Fibroblast of skin of scalp (primary cell): ENCODE measurements at regions not wholly inside any gene's neighbourhood (a gene's known extent, or its start where the extent isn't known, plus 50 kb on each side); places are given as distances from the start of the nearest gene placed in this dataset.
A peak's percentile ranks its signal among the peaks of the same experiment; 100 is the strongest.

Experiments used
- DNase-seq: peaks from one replicate; pipeline ENCODE4 v3.0.0-alpha.2; 2013

- peak; percentile 24 for DNase-seq
These were observed 294.7 kb downstream of the C7orf25 start for GRCh38 chr7:42617071-42617765.

DNA sequence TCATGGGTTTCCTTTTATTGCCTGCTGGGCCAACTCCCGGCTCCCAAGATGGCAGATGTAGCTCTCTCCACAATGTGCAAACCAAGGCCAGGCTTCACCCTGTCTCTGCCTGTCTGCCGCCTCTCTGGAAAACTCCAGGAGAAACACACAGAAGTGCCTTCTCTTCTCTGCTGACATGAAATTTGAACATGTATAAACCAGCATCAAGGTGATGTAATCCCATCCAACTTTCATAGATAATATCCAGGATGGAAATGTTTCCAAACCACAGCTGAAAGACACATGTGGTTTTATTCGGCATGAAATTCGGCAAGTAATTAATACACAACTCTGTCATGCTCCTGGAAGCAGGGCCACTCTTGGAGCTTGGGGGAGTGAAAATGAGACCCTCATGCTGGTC is 297.2 kb downstream of the C7orf25 start:
- no peak for DNase-seq

DNA sequence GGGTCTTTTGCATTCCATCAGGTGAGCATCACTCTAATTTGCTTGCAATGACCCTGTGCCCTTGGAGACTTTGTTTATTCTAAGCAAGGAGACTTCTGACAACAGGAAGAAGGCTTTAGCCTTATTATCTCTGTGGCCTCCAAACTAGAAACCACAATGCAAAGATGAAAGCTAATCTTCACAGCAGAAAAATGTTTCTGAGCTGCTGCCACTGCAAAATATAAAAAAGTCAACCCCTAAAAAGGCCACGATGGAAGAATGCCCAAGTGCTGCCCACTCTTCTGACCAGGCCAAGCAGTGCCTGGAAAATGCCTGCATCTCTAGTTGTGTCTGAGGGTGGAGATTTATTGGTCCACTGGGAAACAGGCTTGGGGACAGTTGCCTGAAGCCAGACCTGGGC is 299.9 kb downstream of the C7orf25 start:
- no peak for DNase-seq

- DNase-seq, result no peak
These were observed 300.5 kb downstream of the C7orf25 start for GRCh38 chr7:42611289-42611928.

GRCh38 chr7:42606193-42606905 is 305.5 kb downstream of the C7orf25 start:
- peak; percentile 30 for DNase-seq

DNA sequence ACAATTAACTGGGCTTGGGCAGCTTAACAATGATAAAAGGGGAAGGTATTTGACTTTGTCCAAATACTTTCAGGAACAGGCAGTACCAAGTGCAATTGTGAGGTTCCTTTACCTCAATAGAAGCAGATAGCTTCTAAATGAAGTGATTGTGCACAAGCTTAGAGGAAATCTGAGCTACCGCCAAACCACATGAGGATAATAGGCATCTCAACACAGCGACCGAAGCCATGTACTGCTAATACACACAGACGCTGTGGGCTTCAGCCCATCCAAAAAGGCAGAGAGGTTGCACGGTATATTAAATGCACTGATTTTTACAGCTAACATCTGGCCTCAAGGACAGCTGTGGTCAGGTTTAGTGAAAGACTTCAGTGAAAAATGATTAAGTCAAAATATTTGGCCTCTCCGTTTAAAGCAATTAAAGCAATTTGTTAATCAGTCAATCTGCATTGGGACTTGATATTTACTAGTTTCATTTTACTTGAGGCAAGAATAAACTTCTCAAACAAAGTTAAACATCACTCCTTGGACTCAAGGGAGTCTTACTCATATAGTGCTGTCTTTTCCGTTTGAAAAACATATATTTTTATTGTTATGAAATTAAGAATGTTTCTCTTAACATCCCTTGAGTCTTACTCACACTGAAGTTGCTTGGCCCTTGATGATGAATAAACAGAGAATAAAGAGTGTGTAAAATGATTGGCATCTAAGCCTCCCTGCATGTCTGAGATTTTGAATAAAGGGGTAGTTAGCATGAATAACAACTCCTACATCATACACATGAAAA is 306.3 kb downstream of the C7orf25 start:
- DNase-seq, result peak; percentile 66

DNA sequence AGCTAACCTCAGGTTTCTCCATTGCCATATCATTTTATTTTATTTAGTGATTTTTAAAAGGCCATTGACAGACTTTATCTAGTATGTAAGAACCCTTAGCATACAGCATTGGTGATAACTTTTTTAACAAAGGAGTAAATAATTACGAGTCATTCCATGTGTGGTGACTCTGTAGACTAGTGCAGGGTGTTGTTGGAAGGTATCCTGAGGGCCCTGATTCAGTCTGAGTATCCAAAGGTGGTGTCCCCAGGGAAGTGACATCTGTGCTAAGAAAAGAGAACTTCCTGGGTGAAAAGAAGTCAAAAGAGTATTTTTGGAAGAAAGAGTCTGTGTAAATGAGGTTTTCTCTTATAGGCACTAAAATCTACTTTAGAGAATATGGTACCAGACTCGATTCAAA is 308.4 kb downstream of the C7orf25 start:
- no peak for DNase-seq

DNA sequence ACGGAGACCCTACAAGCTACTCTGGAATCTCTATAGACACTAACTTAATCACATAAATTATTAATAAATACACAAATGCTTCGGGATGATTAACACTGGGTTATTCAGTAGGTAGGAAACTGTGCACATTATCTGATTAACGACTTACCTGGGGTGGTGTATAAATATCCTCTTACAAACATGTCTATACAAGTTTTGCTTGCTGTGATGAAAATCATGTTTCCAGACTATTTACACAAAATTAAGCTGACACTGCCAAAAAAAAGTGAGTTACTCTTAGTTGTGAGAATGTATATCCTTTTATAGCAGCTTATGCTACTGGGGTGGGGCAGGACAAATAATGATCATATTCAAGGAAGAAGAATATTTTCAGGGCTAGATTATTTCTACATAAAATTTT is 314.6 kb downstream of the C7orf25 start:
- no peak for DNase-seq

DNA sequence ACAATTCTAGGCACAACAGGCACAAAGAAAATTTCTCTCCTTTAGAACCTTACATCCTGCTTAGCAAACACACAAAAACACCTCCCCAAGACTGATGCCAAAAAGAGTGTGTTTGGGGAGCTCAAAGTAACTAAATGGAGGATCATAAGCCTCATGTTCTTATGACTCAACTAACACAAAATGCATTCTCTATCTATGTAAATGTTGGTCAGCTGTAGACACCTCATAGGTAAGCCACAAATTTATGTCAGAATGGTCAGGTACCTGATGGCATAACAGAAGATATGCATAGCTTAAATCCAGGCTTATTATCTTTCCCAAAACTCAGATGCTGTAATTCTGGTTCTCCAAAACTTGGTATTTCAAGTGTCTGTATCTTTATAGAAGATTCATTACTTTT is 315.1 kb downstream of the C7orf25 start:
- DNase-seq, result no peak

DNA sequence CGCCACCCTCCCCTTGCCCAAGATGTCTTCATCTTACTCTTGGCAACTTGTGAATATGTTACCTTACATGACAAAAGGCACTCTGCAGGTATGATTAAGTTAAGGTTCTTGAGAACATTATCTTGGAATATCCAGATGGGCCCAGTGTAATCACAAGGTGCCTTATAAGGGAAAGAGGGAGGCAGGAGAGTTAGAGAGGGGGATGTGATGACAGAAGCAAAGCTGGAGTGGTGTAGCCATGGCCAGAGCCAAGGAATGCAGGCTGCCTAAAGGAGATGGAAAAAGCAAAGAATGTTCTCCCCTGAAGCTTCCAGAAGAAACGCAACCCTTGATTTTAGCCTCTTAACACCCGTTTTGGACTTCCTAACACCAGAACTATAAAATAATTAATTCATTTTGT is 318.0 kb downstream of the C7orf25 start:
- DNase-seq, result no peak

GRCh38 chr7:42590771-42591310 is 321.0 kb downstream of the C7orf25 start:
- DNase-seq, result no peak

DNA sequence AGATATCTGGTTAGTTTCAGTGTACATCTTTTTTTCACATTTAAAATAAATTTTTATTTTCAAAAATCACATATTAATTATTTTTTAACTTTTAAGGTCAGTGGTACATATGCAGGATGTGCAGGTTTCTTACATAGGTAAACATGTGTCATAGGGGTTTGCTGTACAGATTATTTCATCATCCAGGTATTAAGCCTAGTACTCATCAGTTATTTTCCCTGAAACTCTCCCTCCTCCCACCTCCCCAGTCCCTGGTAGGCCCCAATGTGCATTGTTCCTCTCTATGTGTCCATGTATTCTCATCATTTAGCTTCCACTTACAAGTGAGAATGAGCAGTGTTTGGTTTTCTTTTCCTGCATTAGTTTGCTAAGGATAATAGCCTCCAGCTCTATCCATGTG is 323.0 kb downstream of the C7orf25 start:
- no peak for DNase-seq

GRCh38 chr7:42587806-42588205 is 324.1 kb downstream of the C7orf25 start:
- no peak for DNase-seq

GRCh38 chr7:42580061-42580460 is 331.8 kb downstream of the C7orf25 start:
- no peak for DNase-seq

GRCh38 chr7:42575171-42575570 is 336.7 kb downstream of the C7orf25 start:
- no peak for DNase-seq

GRCh38 chr7:42574685-42575084 is 337.2 kb downstream of the C7orf25 start:
- peak; percentile 35 for DNase-seq

DNA sequence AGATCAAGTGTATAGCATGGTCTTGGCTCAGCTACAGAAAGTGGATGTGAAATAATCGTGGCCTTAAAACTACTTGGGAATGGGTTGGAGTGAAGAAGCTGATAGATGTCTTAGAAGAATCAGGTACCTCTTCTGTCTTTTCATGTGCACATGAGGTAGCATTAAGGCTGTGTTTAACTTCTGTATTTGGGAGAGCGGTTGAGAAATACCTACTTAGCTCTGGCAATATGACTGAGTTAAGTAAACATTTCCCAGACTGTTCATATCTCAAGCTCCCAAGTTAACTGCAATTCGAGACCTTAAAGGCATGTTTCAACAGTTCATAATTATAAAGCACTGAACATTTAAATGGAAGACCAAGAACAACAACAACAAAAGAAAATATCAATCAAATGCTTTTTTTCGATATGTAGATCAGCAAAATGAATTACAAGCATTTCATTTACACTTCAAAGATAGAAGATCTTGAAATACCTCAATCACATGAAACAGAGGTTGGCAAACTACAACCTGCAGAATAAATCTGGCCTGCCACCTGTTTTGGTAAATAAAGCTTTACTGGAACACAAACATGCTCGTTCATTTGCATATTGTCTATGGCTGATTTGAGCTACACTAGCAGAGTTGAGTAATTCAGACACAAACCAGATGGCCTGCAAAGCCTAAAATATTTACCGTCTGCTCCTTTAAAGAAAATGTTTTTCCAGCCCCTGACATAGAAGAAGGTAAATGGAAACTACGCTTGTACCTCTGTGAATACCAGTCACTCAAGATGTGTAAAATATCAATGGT is 337.1 kb upstream of the GLI3 start:
- DNase-seq, result no peak

- DNase-seq, result no peak
These were observed 335.6 kb upstream of the GLI3 start for GRCh38 chr7:42572561-42572960.

GRCh38 chr7:42572056-42572455 is 335.0 kb upstream of the GLI3 start:
- no peak for DNase-seq

DNA sequence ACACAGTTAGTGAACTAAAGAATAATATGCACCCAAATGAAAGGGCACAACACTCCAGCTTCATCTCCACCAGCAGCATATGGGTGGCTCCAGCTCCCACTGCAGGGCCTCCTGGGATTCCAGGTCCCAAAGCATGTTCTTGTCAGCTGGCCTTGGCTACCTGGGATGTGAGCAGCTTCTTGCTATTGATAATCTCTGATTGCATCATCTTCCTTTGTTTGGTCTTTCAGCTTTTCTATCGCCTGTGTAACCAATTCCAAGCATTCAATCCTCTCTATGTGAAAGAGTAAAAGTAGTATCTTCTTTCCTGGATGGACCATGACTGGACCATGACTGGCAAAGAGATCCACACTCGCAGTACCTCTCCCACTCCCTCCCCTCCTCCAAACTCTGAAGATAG is 333.9 kb upstream of the GLI3 start:
- no peak for DNase-seq

DNA sequence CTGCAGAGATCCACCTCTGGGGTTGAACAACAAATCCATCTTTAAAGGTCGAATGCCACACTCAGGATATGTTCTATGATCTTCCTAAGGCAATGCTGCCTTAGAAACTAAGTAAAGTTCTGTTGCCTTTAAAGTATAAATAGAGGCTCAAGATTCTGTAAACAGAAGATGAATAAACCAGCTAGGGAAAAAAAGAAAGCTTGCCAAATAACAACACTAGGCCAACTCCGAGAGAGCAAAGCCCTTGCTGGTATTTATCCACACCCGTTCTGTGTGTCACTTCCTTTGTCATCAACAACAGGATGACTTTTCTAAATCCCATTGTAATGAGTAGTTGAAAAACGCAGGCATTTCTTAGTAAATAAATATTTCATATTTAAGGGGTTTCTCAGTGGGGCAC is 330.0 kb upstream of the GLI3 start:
- DNase-seq, result no peak

GRCh38 chr7:42561797-42562196 is 324.8 kb upstream of the GLI3 start:
- DNase-seq, result no peak
